Psoas muscle (tissue), 7 donors: ENCODE measurements at regions not wholly inside any gene's neighbourhood (a gene's known extent, or its start where the extent isn't known, plus 50 kb on each side); places are given as distances from the start of the nearest gene placed in this dataset.
A peak's percentile ranks its signal among the peaks of the same experiment; 100 is the strongest.

Experiments used
- ATAC-seq, 4 donors: fragments of 200-7000 bp; cut with Tn5 transposase; one replicate each; pipeline ENCODE4 v1.9.1; 2020; ENCODE audit warnings: moderate library complexity in 3 of 4, mild to moderate bottlenecking in 2 of 4
- DNase-seq, 2 donors: peaks; one replicate each; pipeline ENCODE4 v3.0.0-alpha.2; 2020
- H3K27ac ChIP-seq: fragments of 200-600 bp; one replicate; pipeline ENCODE4 v1.8.0; 2022
- H3K27me3 ChIP-seq, 3 donors: fragments of 200-600 bp in 1 of 3; one replicate each; pipeline versions ENCODE4 v1.6.1 to v1.8.0; 2013 to 2022; ENCODE audit warnings: low read length in 2 of 3, mild to moderate bottlenecking in 2 of 3, moderate library complexity in 1 of 3; ENCODE audit not compliant: insufficient read depth in 3 of 3
- H3K36me3 ChIP-seq, 2 donors: fragments of 200-600 bp in 1 of 2; one replicate each; pipeline versions ENCODE4 v1.6.1 to v1.8.0; 2013 to 2022; ENCODE audit warnings: low read depth in 1 of 2, mild to moderate bottlenecking in 1 of 2, moderate library complexity in 1 of 2; ENCODE audit not compliant: insufficient read depth in 1 of 2
- H3K4me1 ChIP-seq: fragments of 200-600 bp; one replicate; pipeline ENCODE4 v1.8.0; 2022
- H3K4me3 ChIP-seq: fragments of 200-600 bp; one replicate; pipeline ENCODE4 v1.8.0; 2022; ENCODE audit warnings: mild to moderate bottlenecking
- H3K9me3 ChIP-seq: fragments of 200-600 bp; one replicate; pipeline ENCODE4 v1.8.0; 2022
- CTCF ChIP-seq: fragments of 200-600 bp; IDR thresholded peaks from one replicate; pipeline ENCODE4 v1.8.0; 2022; ENCODE audit warnings: antibody characterized with exemption
- WGBS, 3 donors: extraction: QIAGEN DNeasy Blood & Tissue Kit; methylation state at CpG; one replicate each; pipeline versions ENCODE4 v1.1.6 to v1.1.7; 2013; 5-methylcytosine and 5-hydroxymethylcytosine counted together
- intact Hi-C, 2 donors: fragments of 100-400 bp; cut with DNase I; formaldehyde crosslinking; loops; one replicate each; pipeline versions ENCODE4 v1.11.0 to v1.14.2; 2022
- donor health status: healthy with polysubstance abuse.
- donor health status: DM: no; HTN: no; CAD: no; lungs with moderate emphysema.
- donor health status: Bipolar disorder and iron deficiency.
- donor health status: healthy.
- donor health status: DM: yes; HTN: yes; CAD: no.
- donor health status: DM: no; HTN: no; CAD: no.
- donor health status: DM: yes; HTN: yes; CAD: no.

GRCh38 chr1:234983564-234984238 is 144.9 kb downstream of the TOMM20 start:
- TF ChIP-seq CTCF, result no peak
- peak overlapping the region; percentile 46 for H3K27ac ChIP-seq
- no peaks in the 10 kb centered on the region for H3K27me3 ChIP-seq
- peaks cover 53% of the 10 kb centered on the region for H3K4me1 ChIP-seq
- H3K9me3 ChIP-seq, result no peaks in the 10 kb centered on the region
- H3K36me3 ChIP-seq, result no peaks in the 10 kb centered on the region
- intact Hi-C loops, result loop anchor here (5.0 to 10.0 kb wide), 3 partner anchors 89 to 371 kb away; partner anchors contain the start of gene IRF2BP2 (in 1 of the 2)
- WGBS, 3 donors, result 83 to 91% (median 84%) methylated on average over 7 of the region's 7 CpGs
- no peak overlapping the region for H3K4me3 ChIP-seq
- no peak for DNase-seq
- no peak for ATAC-seq

- H3K27me3 ChIP-seq, result no peaks in the 10 kb centered on the region
- peak overlapping the region; percentile 86 for H3K27ac ChIP-seq
- TF ChIP-seq CTCF, result no peak
- H3K4me3 ChIP-seq, result no peak overlapping the region
- 66 to 91% (median 68%) methylated on average over 2 of the region's 2 CpGs for WGBS, 3 donors
- DNase-seq (no peak), ATAC-seq (no peak)
- no peaks in the 10 kb centered on the region for H3K9me3 ChIP-seq
- intact Hi-C loops, result loop anchor here (5.0 to 10.0 kb wide), 3 partner anchors 91 to 369 kb away; partner anchors contain the start of gene IRF2BP2 (in 1 of the 2)
- H3K4me1 ChIP-seq, result peaks cover 53% of the 10 kb centered on the region
- H3K36me3 ChIP-seq, result no peaks in the 10 kb centered on the region
Measured at GRCh38 chr1:234981758-234982157, 146.9 kb downstream of the TOMM20 start.

GRCh38 chr1:234980645-234981396 is 147.8 kb downstream of the TOMM20 start:
- no peaks in the 10 kb centered on the region for H3K27me3 ChIP-seq
- DNase-seq, result peak; percentile 88 to 91
- intact Hi-C loops, result loop anchor here (5.0 to 10.0 kb wide), 3 partner anchors 91 to 369 kb away; partner anchors contain the start of gene IRF2BP2 (in 1 of the 2)
- no peak for TF ChIP-seq CTCF
- peak overlapping the region; percentile 29 for H3K4me3 ChIP-seq
- peaks cover 49% of the 10 kb centered on the region for H3K4me1 ChIP-seq
- H3K9me3 ChIP-seq, result no peaks in the 10 kb centered on the region
- ATAC-seq, result peak; percentile 89 to 93 (median 91)
- 21 to 33% (median 26%) methylated on average over 18 of the region's 18 CpGs for WGBS, 3 donors
- H3K27ac ChIP-seq, result peak overlapping the region; percentile 86
- H3K36me3 ChIP-seq, result no peaks in the 10 kb centered on the region

GRCh38 chr1:234980291-234980644 is 148.4 kb downstream of the TOMM20 start:
- WGBS, 3 donors, result 69 to 89% (median 73%) methylated on average over 6 of the region's 6 CpGs
- DNase-seq (no peak), ATAC-seq (peak in 3 of 4 donors; percentile 39 to 48 (median 40))
- H3K27me3 ChIP-seq, result no peaks in the 10 kb centered on the region
- H3K9me3 ChIP-seq, result no peaks in the 10 kb centered on the region
- TF ChIP-seq CTCF, result no peak
- no peaks in the 10 kb centered on the region for H3K36me3 ChIP-seq
- H3K4me3 ChIP-seq, result peak overlapping the region; percentile 29
- peaks cover 49% of the 10 kb centered on the region for H3K4me1 ChIP-seq
- H3K27ac ChIP-seq, result peak overlapping the region; percentile 86
- intact Hi-C loops, result loop anchor here (5.0 to 10.0 kb wide), 3 partner anchors 92 to 368 kb away; partner anchors contain the start of gene IRF2BP2 (in 1 of the 2)
